ENCODE measurements at regions not wholly inside any gene's neighbourhood (a gene's known extent, or its start where the extent isn't known, plus 50 kb on each side); places are given as distances from the start of the nearest gene placed in this dataset.

DNA sequence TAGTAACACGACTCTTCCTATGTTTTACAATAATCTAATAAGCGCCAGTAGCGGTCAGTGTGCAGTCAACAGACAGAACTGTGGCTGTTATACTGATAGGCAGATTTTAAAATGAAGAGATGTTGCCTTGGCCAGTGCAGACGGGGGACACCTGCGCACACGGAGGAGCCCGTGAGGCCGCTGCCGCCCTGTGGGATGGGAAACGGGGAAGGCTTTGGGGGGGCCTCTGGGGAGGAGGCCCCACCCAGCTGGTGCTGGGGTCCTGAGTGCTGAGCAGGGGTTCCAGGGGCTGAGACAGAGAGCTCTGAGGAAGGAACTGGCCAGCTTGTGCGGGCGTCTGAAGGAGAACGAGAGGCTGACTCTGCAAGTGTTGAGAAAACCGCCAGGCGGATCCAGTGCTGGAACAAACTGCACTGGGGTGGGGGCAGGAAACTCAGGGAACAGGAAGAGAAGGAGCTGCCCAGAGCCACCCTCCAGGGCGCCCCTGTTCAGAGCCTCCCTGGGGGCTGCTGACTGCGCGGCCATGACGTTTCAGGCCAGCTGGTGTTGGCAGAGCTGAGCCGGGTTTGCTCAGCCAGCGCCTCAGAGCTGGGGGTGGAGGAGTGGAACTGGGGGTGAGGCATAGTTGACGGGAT, 426.4 kb downstream of the TCERG1L start:
- no peak for DNase-seq (ENCODE audit: low read depth in 1 of 2, low spot score in 1 of 2)

DNA sequence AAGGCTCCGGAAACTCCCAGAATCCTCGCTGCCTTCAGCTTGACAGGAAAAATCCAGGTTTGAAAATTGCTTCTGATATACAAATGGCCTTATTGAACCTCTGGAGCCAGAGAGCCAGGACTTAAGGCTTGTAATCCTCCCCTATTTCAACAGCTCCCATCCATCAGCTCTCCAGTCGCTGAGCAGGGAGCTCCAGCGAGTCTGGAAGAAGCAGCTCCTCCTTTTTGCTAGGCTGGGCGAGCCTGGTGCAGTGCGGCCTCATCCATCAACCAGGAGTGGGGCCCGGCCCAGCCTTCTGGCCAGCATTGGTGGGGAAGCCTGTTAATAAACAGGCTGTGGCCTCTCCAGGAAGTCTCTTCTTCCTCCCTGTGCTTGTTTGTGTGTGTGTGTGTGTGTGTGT, 424.4 kb downstream of the TCERG1L start:
- no peak for DNase-seq (ENCODE audit: low read depth in 1 of 2, low spot score in 1 of 2)

DNA sequence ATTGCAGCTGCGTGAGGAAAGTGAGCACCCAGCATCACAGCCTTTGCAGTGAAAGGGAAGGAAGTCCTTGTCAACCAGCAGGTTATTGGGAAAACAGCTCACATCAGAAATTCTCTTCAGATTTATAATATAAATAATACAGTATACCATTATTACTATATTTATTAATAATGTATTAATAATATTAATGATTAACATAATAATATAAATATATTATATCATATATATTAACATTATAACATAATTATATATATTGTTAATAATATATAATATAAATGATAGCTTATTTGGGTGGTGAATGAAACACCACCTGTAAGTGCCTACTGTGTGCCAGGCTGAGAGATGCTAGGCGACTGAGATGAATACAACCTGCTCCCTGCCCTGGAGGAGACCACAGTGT, 423.0 kb downstream of the TCERG1L start:
- DNase-seq (ENCODE audit: low read depth in 1 of 2, low spot score in 1 of 2), result no peak

DNA sequence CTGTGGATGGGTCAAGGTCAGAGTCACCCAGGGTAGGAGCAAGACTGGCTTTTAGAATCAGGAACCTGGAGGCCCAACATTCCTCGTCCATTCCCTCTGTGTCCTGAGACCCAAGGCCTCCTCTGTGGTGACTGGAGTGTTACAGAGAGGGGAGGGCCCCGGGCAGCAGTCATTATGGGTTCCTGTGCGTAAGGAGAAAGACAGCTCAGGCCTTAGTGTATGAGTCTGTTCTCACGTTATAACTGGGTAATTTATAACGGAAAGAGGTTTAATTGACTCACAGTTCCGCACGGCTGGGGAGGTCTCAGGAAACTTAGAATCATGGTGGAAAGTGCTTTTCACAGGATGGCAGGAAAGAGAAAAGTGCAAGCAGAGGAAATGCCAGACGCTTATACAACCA, 422.3 kb downstream of the TCERG1L start:
- no peak for DNase-seq (ENCODE audit: low read depth in 1 of 2, low spot score in 1 of 2)

DNA sequence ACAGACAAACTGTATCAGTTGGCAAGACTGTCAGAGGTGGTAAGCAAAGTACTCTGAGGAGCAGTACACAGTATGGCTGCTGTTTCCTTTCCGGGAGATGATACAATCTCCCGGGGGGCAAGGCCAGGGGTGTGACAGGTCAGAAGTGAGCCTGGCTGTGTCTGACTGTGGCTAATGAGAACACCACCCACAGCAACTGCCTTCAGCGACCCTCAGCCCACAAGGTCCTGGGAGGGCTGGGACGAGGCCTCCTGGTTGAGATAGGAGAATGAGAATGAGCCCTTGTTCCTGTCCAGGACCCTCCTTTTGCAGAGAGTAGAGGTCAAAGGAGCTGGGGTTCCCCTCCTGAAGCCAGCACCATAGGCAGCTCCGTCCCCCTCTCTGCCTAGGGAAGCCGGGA, 421.7 kb downstream of the TCERG1L start:
- DNase-seq (ENCODE audit: low read depth in 1 of 2, low spot score in 1 of 2), result no peak

DNA sequence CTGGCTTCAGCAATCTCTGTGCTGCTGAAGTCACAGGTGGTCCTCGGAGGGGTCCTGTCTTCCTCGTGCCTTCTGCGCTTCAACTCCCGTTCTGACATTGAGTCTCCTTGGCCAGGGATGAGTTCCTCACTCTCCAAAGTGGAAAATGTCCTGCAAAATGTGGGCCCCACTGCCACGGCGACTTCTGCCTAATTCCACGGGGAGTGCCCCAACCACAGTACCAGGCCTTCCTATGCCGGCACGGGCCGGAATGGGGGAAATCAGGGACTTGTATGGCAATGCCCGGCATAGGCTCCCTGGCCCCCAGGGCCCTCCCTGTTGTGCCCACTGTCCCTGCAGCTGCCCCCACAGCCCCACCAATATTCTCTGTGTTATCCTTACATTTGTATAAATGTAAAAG, 420.5 kb downstream of the TCERG1L start:
- DNase-seq (ENCODE audit: low read depth in 1 of 2, low spot score in 1 of 2), result no peak

DNA sequence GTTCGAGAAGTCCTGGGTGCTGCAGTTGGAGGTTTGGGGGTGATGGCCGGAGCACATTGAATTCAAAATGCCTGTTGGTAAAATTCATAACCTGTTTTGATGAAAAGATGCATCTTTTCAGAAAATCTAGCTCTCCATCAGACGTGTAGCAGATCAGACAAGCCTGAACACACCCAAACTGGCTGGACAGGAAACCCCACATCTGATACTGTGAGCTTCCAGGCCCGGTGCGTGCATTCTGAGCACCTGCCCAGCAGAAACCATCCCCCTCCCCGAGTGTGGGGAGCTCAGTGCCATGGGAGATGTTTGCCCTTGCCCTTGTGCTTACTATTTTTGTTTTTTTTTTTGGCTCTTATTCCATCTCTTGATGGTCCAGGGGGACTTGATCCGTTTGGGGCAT, 417.1 kb downstream of the TCERG1L start:
- no peak for DNase-seq (ENCODE audit: low read depth in 1 of 2, low spot score in 1 of 2)

DNA sequence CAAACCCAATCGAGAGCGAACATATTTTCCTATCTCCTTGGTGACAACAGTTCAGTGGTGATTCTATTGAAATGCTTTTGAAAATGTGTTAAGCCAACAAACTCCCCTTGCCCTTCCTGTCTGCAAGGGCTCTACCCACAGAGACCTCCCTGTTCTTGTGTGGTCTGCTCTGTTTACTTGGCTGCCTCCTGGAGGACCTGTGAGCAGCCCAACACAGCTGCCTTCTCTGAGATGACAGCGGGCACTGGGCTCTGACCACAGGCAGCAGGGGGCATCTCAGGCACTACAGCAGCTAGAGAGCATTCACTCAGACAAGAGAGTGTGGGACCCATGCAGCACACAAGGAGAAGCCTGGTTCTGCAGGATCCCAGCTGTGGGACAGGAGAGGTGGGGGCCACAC, 416.4 kb downstream of the TCERG1L start:
- DNase-seq (ENCODE audit: low read depth in 1 of 2, low spot score in 1 of 2), result no peak

DNA sequence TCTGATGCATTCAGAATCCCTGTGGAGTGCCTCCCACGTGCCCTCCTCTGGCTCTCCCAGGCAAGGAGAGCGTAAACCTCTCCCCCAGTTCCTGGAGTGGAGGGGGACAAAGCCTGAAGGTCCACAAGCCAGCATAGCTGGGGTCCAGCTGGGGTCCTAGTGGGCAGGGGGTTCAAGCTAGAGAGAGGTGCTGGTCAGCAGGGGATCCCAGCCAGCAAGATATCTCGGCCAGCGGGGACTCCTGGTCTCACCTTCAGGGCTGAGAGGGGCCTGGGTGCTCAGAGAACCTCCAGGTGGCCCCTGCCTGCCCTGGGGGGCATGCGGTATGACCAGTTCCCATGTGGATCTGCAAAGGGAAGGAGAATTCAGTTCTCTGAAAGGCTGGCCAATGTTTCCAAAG, 413.7 kb downstream of the TCERG1L start:
- DNase-seq (ENCODE audit: low read depth in 1 of 2, low spot score in 1 of 2), result no peak

DNA sequence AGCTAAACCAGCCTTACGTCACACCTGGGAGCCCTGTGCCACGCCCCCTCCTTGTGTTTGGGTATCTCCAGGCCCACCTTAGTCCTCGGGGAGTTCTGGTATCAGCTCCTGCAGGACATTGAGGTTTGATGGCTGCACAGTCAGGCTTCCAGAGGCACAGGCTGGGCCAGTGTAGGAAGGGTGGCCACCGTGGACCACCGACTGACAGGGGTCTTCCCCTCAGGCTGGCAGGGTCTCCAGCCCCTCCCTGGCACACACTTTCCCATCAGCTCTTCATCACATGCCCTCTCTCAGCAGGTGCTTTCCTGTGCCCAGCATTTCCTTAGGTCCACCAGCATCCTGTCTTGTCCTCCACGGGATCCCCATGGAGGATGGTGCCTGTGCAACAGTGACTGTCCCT, 413.1 kb downstream of the TCERG1L start:
- no peak for DNase-seq (ENCODE audit: low read depth in 1 of 2, low spot score in 1 of 2)

DNA sequence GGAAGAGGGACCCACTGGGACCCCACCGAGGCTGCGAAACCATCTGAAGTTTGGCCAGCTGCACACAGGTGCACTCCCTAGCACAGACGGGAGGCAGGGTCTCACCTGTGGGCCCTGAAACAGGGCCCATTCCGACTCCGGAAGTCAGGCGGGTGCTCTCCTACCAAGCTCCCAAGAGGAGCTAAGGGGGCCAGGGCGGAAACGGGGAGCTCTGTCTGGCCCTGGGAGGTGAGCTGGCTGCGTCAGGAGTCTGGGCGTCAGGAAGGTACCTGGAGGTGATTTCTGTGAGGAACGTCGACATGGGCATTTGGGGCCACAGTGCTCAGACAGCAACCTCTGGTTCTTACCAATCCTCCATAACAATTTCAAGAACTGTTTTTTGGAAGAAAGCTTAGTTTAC, 411.7 kb downstream of the TCERG1L start:
- no peak for DNase-seq (ENCODE audit: low read depth in 1 of 2, low spot score in 1 of 2)

DNA sequence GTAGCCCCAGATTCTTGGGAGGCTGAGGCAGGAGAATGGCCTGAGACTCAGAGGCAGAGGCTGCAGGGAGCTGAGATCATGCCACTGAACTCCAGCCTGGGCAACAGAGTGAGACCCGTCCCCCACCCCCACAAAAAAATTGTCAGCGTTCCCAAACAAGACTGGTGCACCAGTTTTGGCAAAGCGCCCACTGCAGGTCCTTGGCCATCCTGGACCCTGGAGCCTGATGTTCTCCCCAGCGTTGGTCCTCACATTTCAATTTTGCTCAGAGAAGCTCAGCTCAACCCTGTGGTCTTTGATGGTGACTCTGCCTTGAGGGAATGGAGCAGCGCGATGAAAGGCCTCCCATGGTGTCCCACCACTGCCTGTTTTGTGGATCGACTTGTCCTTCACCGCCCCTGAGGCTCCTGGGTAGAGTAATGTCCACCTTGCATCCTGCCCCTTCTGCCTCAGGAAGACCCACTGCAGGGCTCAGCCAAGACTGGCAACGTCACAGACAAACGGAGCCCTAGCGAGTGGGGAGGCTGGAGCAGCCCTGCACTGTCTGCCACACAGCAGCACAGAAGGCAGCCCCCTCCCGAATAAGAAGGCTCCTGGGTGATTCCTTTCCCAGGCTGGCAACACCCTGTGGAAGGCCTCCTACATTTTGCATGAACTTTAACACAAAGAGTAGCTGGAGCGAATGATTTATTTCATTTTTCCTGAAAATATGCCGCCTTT, 410.9 kb downstream of the TCERG1L start:
- DNase-seq (ENCODE audit: low read depth in 1 of 2, low spot score in 1 of 2), result no peak

DNA sequence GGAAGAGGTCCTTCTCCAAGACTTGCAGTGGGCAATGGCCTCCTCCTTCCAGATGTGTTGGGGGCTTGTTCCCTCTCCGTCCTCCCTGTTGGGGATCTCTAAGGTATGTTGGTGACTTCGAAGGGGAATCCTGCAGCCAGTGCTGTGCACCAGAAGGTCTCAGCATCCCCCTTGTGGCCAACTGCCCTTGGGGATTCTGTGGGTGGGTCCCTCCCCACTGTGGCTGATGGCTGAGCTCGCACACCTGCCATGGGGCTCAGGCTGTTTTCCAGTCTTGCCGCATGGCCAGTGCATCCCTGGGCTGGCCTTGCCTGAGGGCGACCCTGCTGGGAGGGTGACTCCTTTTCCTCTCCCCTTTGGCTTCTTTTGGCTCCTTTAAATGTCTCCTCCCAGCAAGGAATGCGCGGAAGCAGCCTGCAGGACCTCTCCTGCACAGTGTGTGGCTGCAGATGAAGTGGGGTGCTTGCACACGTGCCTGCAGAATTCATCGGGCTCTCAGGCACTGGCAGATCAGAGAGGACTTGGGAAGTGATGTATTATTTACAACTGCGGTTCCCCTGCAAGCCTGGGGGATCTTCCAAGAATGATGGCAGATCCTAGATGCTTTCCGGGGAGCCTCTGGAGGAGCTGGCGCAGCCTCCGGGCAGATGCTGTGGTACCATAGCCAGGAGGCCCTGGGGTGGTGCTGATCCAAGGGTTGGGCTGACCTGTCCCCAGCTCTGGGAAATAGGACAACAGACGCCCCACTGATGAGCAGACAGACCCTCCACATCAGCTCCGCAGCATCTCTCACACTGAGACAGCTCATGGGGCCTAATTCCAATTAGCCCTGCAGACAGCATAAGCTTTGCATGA, 410.0 kb downstream of the TCERG1L start:
- DNase-seq (ENCODE audit: low read depth in 1 of 2, low spot score in 1 of 2), result no peak

DNA sequence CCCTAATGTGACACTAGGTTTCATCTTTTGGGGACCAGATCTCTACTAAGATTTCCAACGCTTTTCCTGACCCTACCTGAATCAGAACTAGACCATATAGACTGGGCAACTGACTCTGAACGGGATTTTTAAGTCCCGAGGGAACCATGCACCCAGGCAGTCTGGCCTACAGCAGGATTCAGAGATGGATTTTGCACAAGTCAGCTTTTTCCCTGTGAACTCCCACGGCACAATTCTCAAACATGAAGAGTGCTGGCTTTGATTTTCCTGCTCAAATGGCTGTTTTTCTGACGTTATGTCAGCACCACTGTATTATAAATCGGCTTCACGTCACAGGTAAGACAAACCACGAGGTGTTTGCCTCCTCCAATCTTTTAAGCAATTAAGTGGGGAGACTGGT, 409.1 kb downstream of the TCERG1L start:
- DNase-seq (ENCODE audit: low read depth in 1 of 2, low spot score in 1 of 2), result no peak

DNA sequence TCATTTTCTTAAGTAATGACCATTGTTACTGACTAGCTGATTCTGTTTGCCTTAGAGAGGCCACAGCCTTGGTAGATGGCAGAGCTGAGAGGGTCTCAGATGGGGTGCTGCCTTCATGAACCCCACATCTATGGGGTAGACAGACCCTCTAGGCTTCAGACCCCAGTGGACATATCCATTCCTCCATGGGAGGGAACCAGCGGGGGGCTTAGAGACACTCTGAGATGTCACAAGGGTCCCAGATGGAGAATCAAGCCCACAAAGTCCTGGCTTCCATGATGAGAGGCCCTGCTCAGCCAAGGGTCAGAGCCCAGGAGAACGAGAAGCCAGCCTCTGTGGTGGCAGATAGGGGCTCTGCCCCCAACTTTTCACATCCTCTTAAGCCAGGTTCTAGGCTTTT, 408.6 kb downstream of the TCERG1L start:
- DNase-seq (ENCODE audit: low read depth in 1 of 2, low spot score in 1 of 2), result no peak

DNA sequence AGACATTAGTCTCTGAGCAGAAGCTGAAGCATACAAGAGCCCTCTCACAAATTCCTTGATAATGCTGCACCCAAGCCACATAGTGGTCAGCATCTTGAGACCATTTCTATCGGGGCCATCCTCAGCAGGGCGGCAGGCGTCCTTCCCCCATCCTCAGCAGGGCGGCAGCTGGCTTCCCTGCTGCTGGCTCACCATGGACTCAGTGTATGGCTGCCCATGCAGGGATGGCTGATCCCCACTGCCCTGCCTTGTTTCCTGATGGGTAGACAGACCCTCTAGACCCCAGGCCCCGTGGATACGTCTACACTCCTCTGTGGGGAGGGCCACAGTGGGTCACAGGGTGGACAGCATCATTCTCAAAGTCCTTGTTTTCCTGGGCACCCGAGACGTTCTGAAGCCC, 406.8 kb downstream of the TCERG1L start:
- DNase-seq (ENCODE audit: low read depth in 1 of 2, low spot score in 1 of 2), result no peak

DNA sequence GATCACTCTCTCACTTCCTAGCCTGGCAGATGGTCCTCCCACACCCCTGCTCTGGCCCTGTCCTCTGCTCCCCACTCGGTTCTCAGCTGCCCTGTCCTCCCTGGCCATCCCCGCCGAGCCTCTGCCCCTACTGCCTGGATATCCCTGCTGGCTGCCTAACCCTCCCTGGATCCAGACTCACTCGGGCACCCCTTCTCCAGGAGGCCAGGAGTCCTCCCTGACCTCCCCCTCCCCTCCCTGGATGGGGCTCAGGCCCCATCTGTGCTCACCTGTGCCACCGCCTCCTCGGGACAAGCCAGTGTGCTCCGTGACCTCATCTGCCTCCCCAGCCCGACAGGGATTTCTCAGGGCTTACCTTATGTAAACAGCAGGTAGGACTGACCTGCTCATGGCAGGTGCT, 406.1 kb downstream of the TCERG1L start:
- no peak for DNase-seq (ENCODE audit: low read depth in 1 of 2, low spot score in 1 of 2)

DNA sequence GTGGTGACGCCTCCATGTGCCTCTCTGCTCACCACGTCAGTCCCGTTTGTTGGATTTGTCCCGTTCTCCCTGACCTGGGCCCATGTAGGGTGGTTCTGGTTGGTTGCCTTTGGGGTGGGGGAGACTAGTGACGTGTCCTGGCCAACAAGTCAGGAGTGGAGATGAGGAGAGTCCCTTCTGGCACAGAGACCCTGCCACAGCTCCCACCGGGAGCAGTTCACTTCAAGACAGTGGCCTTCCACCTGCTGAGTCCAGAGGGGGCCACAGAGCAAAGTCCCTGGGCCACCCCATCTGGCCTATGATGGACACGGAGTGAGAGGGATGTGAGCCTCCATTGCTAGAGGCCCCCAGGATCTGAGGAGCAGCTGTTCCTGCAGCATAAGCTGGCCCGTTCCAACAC, 405.6 kb downstream of the TCERG1L start:
- DNase-seq (ENCODE audit: low read depth in 1 of 2, low spot score in 1 of 2), result no peak

DNA sequence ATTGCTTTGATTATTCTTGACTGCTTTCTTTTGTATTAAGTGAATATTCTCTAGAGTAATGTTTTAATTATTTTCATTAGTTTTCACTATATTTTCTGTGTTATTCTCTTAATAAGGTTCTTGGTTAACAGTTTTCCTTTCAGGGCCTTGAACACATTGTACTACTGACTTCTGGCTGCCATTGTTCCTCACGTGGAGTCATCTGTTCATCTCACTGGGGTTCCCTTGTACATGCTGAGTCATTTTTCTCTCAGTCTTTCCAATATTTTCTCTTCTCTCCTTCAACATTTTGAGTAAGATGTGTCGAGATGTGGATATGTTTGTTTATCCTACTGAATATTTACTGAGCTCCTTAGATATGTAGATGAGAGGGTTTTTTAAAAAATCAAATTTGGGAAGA, 400.7 kb downstream of the TCERG1L start:
- DNase-seq (ENCODE audit: low read depth in 1 of 2, low spot score in 1 of 2), result no peak

DNA sequence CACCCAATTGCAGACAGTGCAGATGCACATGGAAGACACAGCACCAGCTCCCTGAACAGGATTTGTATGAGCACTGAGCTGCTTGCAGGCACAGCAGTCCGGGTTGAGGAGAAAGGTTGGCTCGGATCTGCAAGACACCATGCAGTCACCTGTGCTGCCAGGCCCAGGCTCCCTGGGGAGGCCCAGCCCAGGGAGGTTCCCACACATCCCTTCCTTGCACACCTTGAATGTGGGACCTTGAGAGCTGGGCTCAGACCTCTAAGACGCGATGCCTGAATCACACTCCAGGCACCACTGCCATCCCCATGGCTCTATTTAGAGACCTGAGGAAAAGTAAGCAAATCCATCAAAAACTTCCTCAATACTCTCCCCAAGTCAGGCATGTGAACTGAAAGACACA, 397.7 kb downstream of the TCERG1L start:
- no peak for DNase-seq (ENCODE audit: low read depth in 1 of 2, low spot score in 1 of 2)

DNA sequence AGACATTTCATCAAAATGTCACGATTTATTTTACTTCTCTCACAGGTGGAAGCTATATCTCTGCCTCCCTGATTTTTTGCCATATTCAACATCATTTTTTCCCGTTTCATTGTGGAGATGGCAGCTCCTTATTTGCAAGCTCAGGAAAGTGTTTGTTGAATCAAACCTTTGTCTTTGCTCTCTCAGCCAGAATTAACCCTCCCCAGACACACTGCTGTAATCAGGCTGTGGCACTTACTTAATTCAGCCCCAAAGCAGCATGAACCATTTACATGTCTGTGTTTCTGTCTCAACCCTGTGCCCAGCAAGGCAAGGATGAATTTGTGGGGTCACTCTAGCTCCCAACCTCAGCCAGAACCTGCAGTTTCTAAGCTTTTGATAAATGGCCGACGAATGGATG, 397.2 kb downstream of the TCERG1L start:
- DNase-seq (ENCODE audit: low read depth in 1 of 2, low spot score in 1 of 2), result no peak

DNA sequence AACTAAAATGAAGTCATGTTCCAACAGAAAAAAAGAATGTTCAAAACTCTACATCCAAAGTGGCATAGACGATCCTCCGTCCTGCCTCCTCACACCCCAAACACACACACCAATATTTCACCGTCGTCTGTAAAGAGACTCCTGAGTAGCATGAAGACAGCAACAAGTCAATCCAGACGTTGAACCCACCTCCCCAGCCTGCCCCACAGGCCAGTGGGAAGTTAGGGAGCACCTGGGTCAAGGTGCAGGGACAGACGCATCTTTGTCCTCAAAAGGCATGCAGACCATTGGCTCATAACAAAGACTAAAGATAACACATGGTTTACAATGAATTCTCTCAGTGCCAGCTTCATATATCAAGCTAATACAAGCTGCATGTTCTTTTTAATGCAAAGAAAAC, 396.5 kb downstream of the TCERG1L start:
- DNase-seq (ENCODE audit: low read depth in 1 of 2, low spot score in 1 of 2), result no peak
